ENCODE measurements at regions not wholly inside any gene's neighbourhood (a gene's known extent, or its start where the extent isn't known, plus 50 kb on each side); places are given as distances from the start of the nearest gene placed in this dataset.

- H3K23ac ChIP-seq (ENCODE audit: insufficient read length): no peak overlapping the region
- H2BK15ac ChIP-seq (ENCODE audit: low read length): no peak overlapping the region
- no peak overlapping the region for H3K4me3 ChIP-seq (ENCODE audit: extremely low read depth in 1 of 4, insufficient read depth in 2 of 4, low read depth in 3 of 4, low read length in 4 of 4)
- no peak overlapping the region for H2BK12ac ChIP-seq (ENCODE audit: low read depth, low read length)
- H3K79me2 ChIP-seq (ENCODE audit: control insufficient read depth in 1 of 2, insufficient read depth in 2 of 2, low read length in 2 of 2): no peaks in the 10 kb centered on the region
- no peak overlapping the region for H4K5ac ChIP-seq (ENCODE audit: insufficient read length, low read depth, low read length)
- no peak overlapping the region for H2BK120ac ChIP-seq (replicated peaks; ENCODE audit: low read depth, low read length)
- H3K9ac ChIP-seq (replicated peaks in 1 of 4; ENCODE audit: extremely low read depth in 1 of 4, low read depth in 3 of 4, low read length in 3 of 4): no peak overlapping the region
- no peak overlapping the region for H3K4me2 ChIP-seq (ENCODE audit: insufficient read depth in 1 of 2, low read depth in 2 of 2, low read length in 2 of 2)
- H3K79me1 ChIP-seq (ENCODE audit: low read depth, low read length): no peaks in the 10 kb centered on the region
- WGBS, 2 experiments (ENCODE audit: extremely low coverage in 1 of 2, insufficient coverage in 1 of 2, insufficient read length in 1 of 2, insufficient replicate concordance in 2 of 2, low coverage in 1 of 2, low lambda C conversion rate in 2 of 2, missing lambda C conversion rate in 1 of 2): 79% methylated on average over 17 of the region's 17 CpGs; no CpG with 5 or more reads in 1 of the 2 experiments
- no peak overlapping the region for H3K18ac ChIP-seq (ENCODE audit: extremely low read depth, low read length)
- no peaks in the 10 kb centered on the region for H3K4me1 ChIP-seq (replicated peaks in 1 of 4; ENCODE audit: control insufficient read depth in 3 of 4, insufficient read depth in 4 of 4, low read length in 3 of 4)
- ChIA-PET POLR2A (ENCODE audit: partially characterized antibody) (no interaction called here), CTCF (ENCODE audit: partially characterized antibody) (no interaction called here)
- H2AFZ ChIP-seq (ENCODE audit: low read length): no peak overlapping the region
- FAIRE-seq (no peak), DNase-seq (ENCODE audit: low read depth in 1 of 2, low spot score in 2 of 2) (no peak)
- no peak overlapping the region for H2BK20ac ChIP-seq (ENCODE audit: low read length)
- no peak overlapping the region for H2BK5ac ChIP-seq (ENCODE audit: low read depth, low read length)
- no peak overlapping the region for H3K27ac ChIP-seq (ENCODE audit: low read depth, low read length)
- H3K9me3 ChIP-seq (ENCODE audit: insufficient read depth in 2 of 2, low read depth in 1 of 2, low read length in 1 of 2): peaks cover 49 to 87% of the 10 kb centered on the region in 2 experiments
- no peak overlapping the region for H4K91ac ChIP-seq (replicated peaks; ENCODE audit: insufficient read length, low read length)
- H2AK5ac ChIP-seq (ENCODE audit: low read depth, low read length): no peak overlapping the region
- H3K4ac ChIP-seq (replicated peaks; ENCODE audit: insufficient read length, low read depth, low read length): no peak overlapping the region
- H4K8ac ChIP-seq (ENCODE audit: extremely low read depth, insufficient read depth, low read length): no peak overlapping the region
- no peaks in the 10 kb centered on the region for H4K20me1 ChIP-seq (replicated peaks in 1 of 2; ENCODE audit: control insufficient read depth in 1 of 2, insufficient read depth in 2 of 2, low read length in 2 of 2)
- H3K56ac ChIP-seq (replicated peaks; ENCODE audit: insufficient read length, low read depth, low read length): no peak overlapping the region
- no peaks in the 10 kb centered on the region for H3K36me3 ChIP-seq (ENCODE audit: control insufficient read depth in 2 of 4, insufficient read depth in 4 of 4, low read length in 3 of 4)
- H3K23me2 ChIP-seq (ENCODE audit: low read depth, low read length): no peaks in the 10 kb centered on the region
- H3K27me3 ChIP-seq (replicated peaks in 1 of 4; ENCODE audit: control insufficient read depth in 3 of 4, extremely low read depth in 1 of 4, insufficient read depth in 3 of 4, low read length in 3 of 4): no peaks in the 10 kb centered on the region
- no peak overlapping the region for H3K14ac ChIP-seq (ENCODE audit: insufficient read length)
- TF ChIP-seq SIX5 (IDR thresholded peaks at IDR 0.05; ENCODE audit: low read depth, low read length) (no peak), SRF (IDR thresholded peaks at IDR 0.05; ENCODE audit: low read depth, low read length) (no peak), CEBPB (IDR thresholded peaks at IDR 0.05; ENCODE audit: low read depth, low read length) (no peak), SP2 (IDR thresholded peaks at IDR 0.05; ENCODE audit: low read length) (no peak), TBP (IDR thresholded peaks at IDR 0.05; ENCODE audit: low read depth, low read length) (no peak), BRCA1 (IDR thresholded peaks at IDR 0.05; ENCODE audit: low read depth, low read length) (no peak), EZH2 (IDR thresholded peaks at IDR 0.05; ENCODE audit: low read depth, low read length, severe bottlenecking) (no peak), SP1 (IDR thresholded peaks at IDR 0.05; ENCODE audit: low read depth, low read length) (no peak), CREB1 (IDR thresholded peaks at IDR 0.05) (no peak), POU5F1 (IDR thresholded peaks at IDR 0.05; ENCODE audit: low read depth, low read length) (no peak), RFX5 (IDR thresholded peaks at IDR 0.05; ENCODE audit: borderline replicate concordance, low read depth, low read length) (no peak)
- TF ChIP-seq, protein P1, sequence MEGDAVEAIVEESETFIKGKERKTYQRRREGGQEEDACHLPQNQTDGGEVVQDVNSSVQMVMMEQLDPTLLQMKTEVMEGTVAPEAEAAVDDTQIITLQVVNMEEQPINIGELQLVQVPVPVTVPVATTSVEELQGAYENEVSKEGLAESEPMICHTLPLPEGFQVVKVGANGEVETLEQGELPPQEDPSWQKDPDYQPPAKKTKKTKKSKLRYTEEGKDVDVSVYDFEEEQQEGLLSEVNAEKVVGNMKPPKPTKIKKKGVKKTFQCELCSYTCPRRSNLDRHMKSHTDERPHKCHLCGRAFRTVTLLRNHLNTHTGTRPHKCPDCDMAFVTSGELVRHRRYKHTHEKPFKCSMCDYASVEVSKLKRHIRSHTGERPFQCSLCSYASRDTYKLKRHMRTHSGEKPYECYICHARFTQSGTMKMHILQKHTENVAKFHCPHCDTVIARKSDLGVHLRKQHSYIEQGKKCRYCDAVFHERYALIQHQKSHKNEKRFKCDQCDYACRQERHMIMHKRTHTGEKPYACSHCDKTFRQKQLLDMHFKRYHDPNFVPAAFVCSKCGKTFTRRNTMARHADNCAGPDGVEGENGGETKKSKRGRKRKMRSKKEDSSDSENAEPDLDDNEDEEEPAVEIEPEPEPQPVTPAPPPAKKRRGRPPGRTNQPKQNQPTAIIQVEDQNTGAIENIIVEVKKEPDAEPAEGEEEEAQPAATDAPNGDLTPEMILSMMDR (IDR thresholded peaks at IDR 0.05; ENCODE audit: control extremely low read depth in 1 of 3, insufficient read depth in 1 of 3, low read depth in 1 of 3, low read length in 3 of 3): no peak
Measured at GRCh38 chr12:38144601-38145436, 171.8 kb upstream of the ALG10B start.
